Spleen (tissue), 11 donors: ENCODE measurements at regions not wholly inside any gene's neighbourhood (a gene's known extent, or its start where the extent isn't known, plus 50 kb on each side); places are given as distances from the start of the nearest gene placed in this dataset.

Experiments
- DNase-seq: peaks from one replicate; pipeline ENCODE4 v3.0.0-alpha.2; 2020
- H3K27ac ChIP-seq, 8 donors: fragments of 200-600 bp; sonication (generic) in 7 of 8; 1 replicate in 4 of 8; 2 replicates in 4 of 8; pipeline versions ENCODE4 v1.5.0 to v1.8.0; 2016 to 2021; ENCODE audit warnings: inconsistent platforms in 4 of 8, mild to moderate bottlenecking in 4 of 8, moderate library complexity in 1 of 8
- H3K27me3 ChIP-seq, 7 donors: fragments of 200-600 bp; sonication (generic) in 6 of 7; replicated peaks in 1 of 7; 1 replicate in 4 of 7; 2 replicates in 3 of 7; pipeline versions ENCODE4 v1.5.0 to v1.8.0; 2016 to 2021; ENCODE audit warnings: inconsistent platforms in 3 of 7, mild to moderate bottlenecking in 1 of 7
- H3K36me3 ChIP-seq, 6 donors: fragments of 200-600 bp; sonication (generic) in 5 of 6; 1 replicate in 4 of 6; 2 replicates in 2 of 6; pipeline versions ENCODE4 v1.5.0 to v1.8.0; 2016 to 2021; ENCODE audit warnings: inconsistent platforms in 2 of 6
- H3K4me1 ChIP-seq, 6 donors: fragments of 200-600 bp; sonication (generic) in 5 of 6; 1 replicate in 3 of 6; 2 replicates in 3 of 6; pipeline versions ENCODE4 v1.5.0 to v1.8.0; 2016 to 2021; ENCODE audit warnings: inconsistent platforms in 3 of 6
- H3K4me3 ChIP-seq, 8 donors: fragments of 200-600 bp; sonication (generic) in 7 of 8; 1 replicate in 4 of 8; 2 replicates in 4 of 8; pipeline versions ENCODE4 v1.5.0 to v1.8.0; 2016 to 2021; ENCODE audit warnings: inconsistent platforms in 4 of 8, mild to moderate bottlenecking in 4 of 8, moderate library complexity in 2 of 8
- H3K9me3 ChIP-seq, 8 donors: fragments of 200-600 bp; sonication (generic) in 7 of 8; 1 replicate in 4 of 8; 2 replicates in 4 of 8; pipeline versions ENCODE4 v1.5.0 to v1.8.0; 2016 to 2021; ENCODE audit warnings: inconsistent platforms in 4 of 8
- CTCF ChIP-seq, 11 experiments: fragments of 200-600 bp in 7 of 11; fragments of 450-650 bp in 4 of 11; sonication (generic) in 4 of 11; IDR thresholded peaks in 8 of 11; conservative IDR thresholded peaks in 3 of 11; 1 replicate in 7 of 11; 2 replicates in 4 of 11; pipeline versions ENCODE4 v1.4.0 to v1.8.0; 2016 to 2021; ENCODE audit warnings: antibody characterized with exemption in 11 of 11, inconsistent platforms in 4 of 11, mild to moderate bottlenecking in 1 of 11
- POLR2A ChIP-seq, 3 donors: fragments of 450-650 bp; IDR thresholded peaks; one replicate each; pipeline ENCODE4 v1.5.1; 2017; ENCODE audit warnings: antibody characterized with exemption in 3 of 3, mild to moderate bottlenecking in 1 of 3
- POLR2AphosphoS5 ChIP-seq, 3 donors: sonication (generic); formaldehyde crosslinking; IDR thresholded peaks; one replicate each; pipeline ENCODE4 v1.5.1; 2017; ENCODE audit warnings: antibody characterized with exemption in 3 of 3
- WGBS, 5 donors: extraction: QIAGEN DNeasy Blood & Tissue Kit in 3 of 5; methylation state at CpG; one replicate each; pipeline versions ENCODE4 v1.1.5 to v1.1.7; 2013 to 2018; 5-methylcytosine and 5-hydroxymethylcytosine counted together
- intact Hi-C: fragments of 100-400 bp; cut with DNase I; formaldehyde crosslinking; loops from one replicate; pipeline ENCODE4 v1.15.0; 2023; ENCODE audit warnings: low total_unique reads
- donor health status: healthy with polysubstance abuse.
- donor health status: DM: no; HTN: no; CAD: no; lungs with moderate emphysema.
- donor health status: DM: no; HTN: no; CAD: no.
- donor health status: Bipolar disorder and iron deficiency.
- donor health status: healthy.
- donor health status: DM: no; HTN: no; CAD: no.
- donor health status: DM: yes; HTN: yes; CAD: no.

- Histone ChIP-seq H3K27me3 (no peaks in the 10 kb centered on the region), H3K27ac (peak overlapping the region in 2 of 8 donors; percentile 36 to 55), H3K36me3 (no peaks in the 10 kb centered on the region), H3K9me3 (no peaks in the 10 kb centered on the region), H3K4me1 (peaks cover 0 to 9% (median 0%) of the 10 kb centered on the region in 6 donors), H3K4me3 (no peak overlapping the region)
- TF ChIP-seq POLR2AphosphoS5 (IDR thresholded peaks at IDR 0.05) (no peak), POLR2A (IDR thresholded peaks at IDR 0.05) (no peak), CTCF (IDR thresholded peaks at IDR 0.05 in 8 of 11, conservative IDR thresholded peaks at IDR 0.05 in 3 of 11) (no peak)
- DNase-seq, result no peak
- intact Hi-C loops, result no loop called here
- WGBS, 5 donors, result 8 to 24% (median 16%) methylated on average over 1 of the region's 1 CpG
These were observed 60.1 kb upstream of the OSTN start for GRCh38 chr3:191138937-191139336.

- no peaks in the 10 kb centered on the region for H3K27me3 ChIP-seq
- DNase-seq, result no peak
- H3K36me3 ChIP-seq, result no peaks in the 10 kb centered on the region
- no peak overlapping the region for H3K4me3 ChIP-seq
- intact Hi-C loops, result no loop called here
- TF ChIP-seq CTCF (IDR thresholded peaks at IDR 0.05 in 8 of 11, conservative IDR thresholded peaks at IDR 0.05 in 3 of 11) (no peak), POLR2AphosphoS5 (IDR thresholded peaks at IDR 0.05) (no peak), POLR2A (IDR thresholded peaks at IDR 0.05) (no peak)
- WGBS, 5 donors, result 76 to 83% (median 81%) methylated on average over 1 of the region's 1 CpG
- no peaks in the 10 kb centered on the region for H3K9me3 ChIP-seq
- peaks cover 0 to 9% (median 0%) of the 10 kb centered on the region in 6 donors for H3K4me1 ChIP-seq
- no peak overlapping the region for H3K27ac ChIP-seq
These were observed 61.3 kb upstream of the OSTN start for GRCh38 chr3:191137708-191138107.

- 69 to 88% (median 79%) methylated on average over 6 of the region's 6 CpGs for WGBS, 5 donors
- peaks cover 0 to 9% (median 0%) of the 10 kb centered on the region in 6 donors for H3K4me1 ChIP-seq
- H3K27ac ChIP-seq, result no peak overlapping the region
- peak in 7 of 11 experiments; percentile 19 to 41 (median 37) for TF ChIP-seq CTCF (IDR thresholded peaks at IDR 0.05 in 8 of 11, conservative IDR thresholded peaks at IDR 0.05 in 3 of 11)
- TF ChIP-seq POLR2AphosphoS5 (IDR thresholded peaks at IDR 0.05), result no peak
- no peak for TF ChIP-seq POLR2A (IDR thresholded peaks at IDR 0.05)
- no peak overlapping the region for H3K4me3 ChIP-seq
- no peaks in the 10 kb centered on the region for H3K27me3 ChIP-seq
- no peaks in the 10 kb centered on the region for H3K36me3 ChIP-seq
- no peaks in the 10 kb centered on the region for H3K9me3 ChIP-seq
- intact Hi-C loops, result no loop called here
- no peak for DNase-seq
These were observed 62.7 kb upstream of the OSTN start for GRCh38 chr3:191136347-191136746.

- TF ChIP-seq POLR2AphosphoS5 (IDR thresholded peaks at IDR 0.05), result no peak
- TF ChIP-seq POLR2A (IDR thresholded peaks at IDR 0.05), result no peak
- TF ChIP-seq CTCF (IDR thresholded peaks at IDR 0.05 in 8 of 11, conservative IDR thresholded peaks at IDR 0.05 in 3 of 11), result no peak
- H3K4me3 ChIP-seq, result no peak overlapping the region
- no peaks in the 10 kb centered on the region for H3K36me3 ChIP-seq
- no peak overlapping the region for H3K27ac ChIP-seq
- intact Hi-C loops, result no loop called here
- 76 to 97% (median 88%) methylated on average over 2 of the region's 2 CpGs for WGBS, 5 donors
- H3K27me3 ChIP-seq, result no peaks in the 10 kb centered on the region
- peaks cover 0 to 9% (median 0%) of the 10 kb centered on the region in 6 donors for H3K4me1 ChIP-seq
- no peaks in the 10 kb centered on the region for H3K9me3 ChIP-seq
- no peak for DNase-seq
These were observed 63.9 kb upstream of the OSTN start for GRCh38 chr3:191135175-191135574.
